ENCODE measurements at regions not wholly inside any gene's neighbourhood (a gene's known extent, or its start where the extent isn't known, plus 50 kb on each side); places are given as distances from the start of the nearest gene placed in this dataset.

DNA sequence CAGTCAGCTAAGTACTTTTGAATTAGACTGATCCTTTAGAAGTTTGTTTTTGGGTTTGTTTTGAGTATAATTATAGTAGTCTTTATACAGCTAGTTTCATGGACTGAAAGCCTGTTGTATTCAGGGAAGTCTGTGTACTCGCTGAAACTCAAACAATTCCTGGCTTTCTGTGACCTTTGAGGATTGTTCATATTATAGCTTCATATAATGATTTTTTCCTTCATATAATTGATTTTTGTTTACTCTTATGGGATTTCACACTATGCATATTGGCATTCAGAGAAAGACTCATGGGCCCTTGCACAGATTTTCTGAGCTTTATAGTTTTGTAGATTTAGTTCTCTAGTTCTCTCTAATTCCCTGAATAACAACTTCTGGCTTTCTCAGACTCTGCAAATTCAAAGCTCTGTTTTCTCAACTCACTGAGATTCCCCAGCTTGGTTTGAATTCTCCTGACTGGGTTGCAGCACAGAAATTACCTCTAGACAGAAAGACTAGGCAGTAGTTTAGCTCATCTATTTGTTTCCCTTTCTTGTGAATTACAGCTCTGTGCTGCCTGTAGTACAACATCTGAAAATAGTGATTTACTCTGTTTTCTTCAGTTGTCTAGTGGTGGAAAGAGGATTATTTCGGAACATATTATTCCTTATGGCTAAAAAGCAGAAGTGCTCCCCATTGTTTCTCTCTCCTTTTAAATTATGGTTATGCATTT lies 495.9 kb upstream of the CNTNAP5 start:
- no peak overlapping the region for H3K9ac ChIP-seq (ENCODE audit: insufficient read depth, low read length)
- no peak overlapping the region for H3K4me2 ChIP-seq (ENCODE audit: extremely low read depth, insufficient read depth, low read length)
- no peak overlapping the region for H3K4me3 ChIP-seq (replicated peaks in 1 of 4; ENCODE audit: control extremely low read depth in 1 of 4, insufficient read depth in 1 of 4, low read depth in 3 of 4, low read length in 4 of 4)
- no peak for DNase-seq (ENCODE audit: low read depth in 2 of 2)
- no peaks in the 10 kb centered on the region for H3K9me3 ChIP-seq (ENCODE audit: control insufficient read depth, insufficient read depth, low read depth, low read length)
- no peaks in the 10 kb centered on the region for H4K20me1 ChIP-seq (ENCODE audit: control insufficient read depth, extremely low read depth, insufficient read depth, low read length)
- H3K4me1 ChIP-seq (ENCODE audit: control insufficient read depth, extremely low read depth, insufficient read depth, low read length): no peaks in the 10 kb centered on the region
- no peak for TF ChIP-seq EZH2 (IDR thresholded peaks at IDR 0.05; ENCODE audit: low read length, missing control alignments)
- TF ChIP-seq, protein P1, sequence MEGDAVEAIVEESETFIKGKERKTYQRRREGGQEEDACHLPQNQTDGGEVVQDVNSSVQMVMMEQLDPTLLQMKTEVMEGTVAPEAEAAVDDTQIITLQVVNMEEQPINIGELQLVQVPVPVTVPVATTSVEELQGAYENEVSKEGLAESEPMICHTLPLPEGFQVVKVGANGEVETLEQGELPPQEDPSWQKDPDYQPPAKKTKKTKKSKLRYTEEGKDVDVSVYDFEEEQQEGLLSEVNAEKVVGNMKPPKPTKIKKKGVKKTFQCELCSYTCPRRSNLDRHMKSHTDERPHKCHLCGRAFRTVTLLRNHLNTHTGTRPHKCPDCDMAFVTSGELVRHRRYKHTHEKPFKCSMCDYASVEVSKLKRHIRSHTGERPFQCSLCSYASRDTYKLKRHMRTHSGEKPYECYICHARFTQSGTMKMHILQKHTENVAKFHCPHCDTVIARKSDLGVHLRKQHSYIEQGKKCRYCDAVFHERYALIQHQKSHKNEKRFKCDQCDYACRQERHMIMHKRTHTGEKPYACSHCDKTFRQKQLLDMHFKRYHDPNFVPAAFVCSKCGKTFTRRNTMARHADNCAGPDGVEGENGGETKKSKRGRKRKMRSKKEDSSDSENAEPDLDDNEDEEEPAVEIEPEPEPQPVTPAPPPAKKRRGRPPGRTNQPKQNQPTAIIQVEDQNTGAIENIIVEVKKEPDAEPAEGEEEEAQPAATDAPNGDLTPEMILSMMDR (conservative IDR thresholded peaks at IDR 0.05 in 1 of 2, IDR thresholded peaks at IDR 0.05 in 1 of 2; ENCODE audit: low read depth in 1 of 2, low read length in 2 of 2): no peak
- no peaks in the 10 kb centered on the region for H3K79me2 ChIP-seq (ENCODE audit: control insufficient read depth, insufficient read depth, low read length)
- no peaks in the 10 kb centered on the region for H3K27me3 ChIP-seq (ENCODE audit: control insufficient read depth, insufficient read depth, low read length)
- no peak overlapping the region for H2AFZ ChIP-seq (ENCODE audit: low read length)
- no peaks in the 10 kb centered on the region for H3K36me3 ChIP-seq (ENCODE audit: control insufficient read depth, insufficient read depth, low read length)
- H3K27ac ChIP-seq (ENCODE audit: insufficient read depth, low read length): no peak overlapping the region

DNA sequence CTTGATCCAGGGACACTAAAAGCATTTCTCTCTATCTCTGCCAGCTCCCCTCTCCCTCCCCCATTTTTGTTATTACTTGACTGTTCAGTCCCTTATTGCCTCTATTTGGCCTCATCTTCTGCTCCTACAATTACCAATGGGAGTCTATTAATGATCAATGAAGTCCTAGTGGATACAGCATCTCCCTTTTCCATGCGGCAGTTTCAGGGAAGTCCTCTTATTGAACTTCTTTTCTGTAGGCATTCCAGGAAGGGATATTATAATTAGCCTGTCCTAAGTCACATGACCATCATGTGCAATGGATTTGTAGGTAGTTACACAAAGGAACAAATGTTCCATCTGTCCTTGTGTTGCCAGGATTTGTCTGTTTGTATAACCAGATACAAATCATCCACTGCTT lies 495.1 kb upstream of the CNTNAP5 start:
- H4K20me1 ChIP-seq (ENCODE audit: control insufficient read depth, extremely low read depth, insufficient read depth, low read length): no peaks in the 10 kb centered on the region
- TF ChIP-seq EZH2 (IDR thresholded peaks at IDR 0.05; ENCODE audit: low read length, missing control alignments): no peak
- TF ChIP-seq, protein P1 (conservative IDR thresholded peaks at IDR 0.05 in 1 of 2, IDR thresholded peaks at IDR 0.05 in 1 of 2; ENCODE audit: low read depth in 1 of 2, low read length in 2 of 2): no peak
- H2AFZ ChIP-seq (ENCODE audit: low read length): no peak overlapping the region

DNA sequence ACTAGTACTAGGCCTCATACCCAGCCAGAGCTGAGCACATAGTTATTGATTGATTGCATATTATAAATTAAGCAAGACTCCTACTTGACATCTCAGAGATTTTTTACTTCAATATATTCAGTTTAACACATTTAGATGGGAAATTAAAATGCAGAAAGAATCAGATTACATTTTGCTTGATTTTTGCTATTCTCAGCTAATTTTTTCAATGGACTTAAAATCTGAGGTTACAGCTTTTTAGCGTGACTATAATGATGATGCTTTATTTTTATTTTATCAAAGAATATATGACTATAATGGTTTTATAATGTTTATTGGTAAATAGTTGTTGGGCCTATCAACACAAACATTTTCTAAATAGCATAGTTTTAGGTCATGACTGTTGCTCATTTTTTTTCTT lies 493.0 kb upstream of the CNTNAP5 start:
- H3K9ac ChIP-seq (ENCODE audit: insufficient read depth, low read length): no peak overlapping the region
- H3K79me2 ChIP-seq (ENCODE audit: control insufficient read depth, insufficient read depth, low read length): no peaks in the 10 kb centered on the region
- no peaks in the 10 kb centered on the region for H3K9me3 ChIP-seq (ENCODE audit: control insufficient read depth, insufficient read depth, low read depth, low read length)
- no peak for DNase-seq (ENCODE audit: low read depth in 2 of 2)
- no peak overlapping the region for H3K27ac ChIP-seq (ENCODE audit: insufficient read depth, low read length)
- TF ChIP-seq, protein P1 (conservative IDR thresholded peaks at IDR 0.05 in 1 of 2, IDR thresholded peaks at IDR 0.05 in 1 of 2; ENCODE audit: low read depth in 1 of 2, low read length in 2 of 2): no peak
- no peak for TF ChIP-seq EZH2 (IDR thresholded peaks at IDR 0.05; ENCODE audit: low read length, missing control alignments)
- H3K36me3 ChIP-seq (ENCODE audit: control insufficient read depth, insufficient read depth, low read length): no peaks in the 10 kb centered on the region
- no peak overlapping the region for H3K4me3 ChIP-seq (replicated peaks in 1 of 4; ENCODE audit: control extremely low read depth in 1 of 4, insufficient read depth in 1 of 4, low read depth in 3 of 4, low read length in 4 of 4)
- no peaks in the 10 kb centered on the region for H4K20me1 ChIP-seq (ENCODE audit: control insufficient read depth, extremely low read depth, insufficient read depth, low read length)
- no peaks in the 10 kb centered on the region for H3K27me3 ChIP-seq (ENCODE audit: control insufficient read depth, insufficient read depth, low read length)
- no peak overlapping the region for H2AFZ ChIP-seq (ENCODE audit: low read length)
- no peaks in the 10 kb centered on the region for H3K4me1 ChIP-seq (ENCODE audit: control insufficient read depth, extremely low read depth, insufficient read depth, low read length)
- no peak overlapping the region for H3K4me2 ChIP-seq (ENCODE audit: extremely low read depth, insufficient read depth, low read length)

More for the DNA sequence above, 495.1 kb upstream of the CNTNAP5 start:
- Histone ChIP-seq H3K27me3 (ENCODE audit: control insufficient read depth, insufficient read depth, low read length) (no peaks in the 10 kb centered on the region), H3K79me2 (ENCODE audit: control insufficient read depth, insufficient read depth, low read length) (no peaks in the 10 kb centered on the region), H3K27ac (ENCODE audit: insufficient read depth, low read length) (no peak overlapping the region), H3K36me3 (ENCODE audit: control insufficient read depth, insufficient read depth, low read length) (no peaks in the 10 kb centered on the region), H3K4me2 (ENCODE audit: extremely low read depth, insufficient read depth, low read length) (no peak overlapping the region), H3K9me3 (ENCODE audit: control insufficient read depth, insufficient read depth, low read depth, low read length) (no peaks in the 10 kb centered on the region), H3K4me3 (replicated peaks in 1 of 4; ENCODE audit: control extremely low read depth in 1 of 4, insufficient read depth in 1 of 4, low read depth in 3 of 4, low read length in 4 of 4) (no peak overlapping the region), H3K4me1 (ENCODE audit: control insufficient read depth, extremely low read depth, insufficient read depth, low read length) (no peaks in the 10 kb centered on the region), H3K9ac (ENCODE audit: insufficient read depth, low read length) (no peak overlapping the region)
- no peak for DNase-seq (ENCODE audit: low read depth in 2 of 2)
